ENCODE measurements at regions not wholly inside any gene's neighbourhood (a gene's known extent, or its start where the extent isn't known, plus 50 kb on each side); places are given as distances from the start of the nearest gene placed in this dataset.

DNA sequence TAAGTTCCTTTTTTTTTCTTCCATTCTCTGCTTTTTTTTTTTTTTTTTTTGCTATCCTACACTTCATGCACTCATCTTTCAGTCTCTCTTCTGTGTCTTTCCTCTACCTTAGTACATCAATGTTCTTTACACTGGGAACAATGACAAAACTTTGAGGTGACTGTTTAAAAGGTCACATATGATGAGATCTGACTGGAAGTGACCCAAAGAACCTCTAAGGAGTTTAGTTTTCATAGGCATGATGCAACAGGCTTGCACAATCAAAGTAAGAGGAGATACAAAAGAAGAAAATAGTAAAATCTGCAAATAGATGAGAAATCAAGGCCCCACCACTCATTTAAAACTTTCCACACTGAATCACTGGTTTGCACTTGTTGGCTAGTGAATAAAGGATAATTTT is 840.8 kb downstream of the TBC1D32 start:
- H3K9me3 ChIP-seq, result no peaks in the 10 kb centered on the region
- H3K27me3 ChIP-seq, result no peaks in the 10 kb centered on the region
- TF ChIP-seq EP300 (IDR thresholded peaks at IDR 0.05) (no peak), POLR2A (IDR thresholded peaks at IDR 0.05) (no peak)
- TF ChIP-seq, protein P1, sequence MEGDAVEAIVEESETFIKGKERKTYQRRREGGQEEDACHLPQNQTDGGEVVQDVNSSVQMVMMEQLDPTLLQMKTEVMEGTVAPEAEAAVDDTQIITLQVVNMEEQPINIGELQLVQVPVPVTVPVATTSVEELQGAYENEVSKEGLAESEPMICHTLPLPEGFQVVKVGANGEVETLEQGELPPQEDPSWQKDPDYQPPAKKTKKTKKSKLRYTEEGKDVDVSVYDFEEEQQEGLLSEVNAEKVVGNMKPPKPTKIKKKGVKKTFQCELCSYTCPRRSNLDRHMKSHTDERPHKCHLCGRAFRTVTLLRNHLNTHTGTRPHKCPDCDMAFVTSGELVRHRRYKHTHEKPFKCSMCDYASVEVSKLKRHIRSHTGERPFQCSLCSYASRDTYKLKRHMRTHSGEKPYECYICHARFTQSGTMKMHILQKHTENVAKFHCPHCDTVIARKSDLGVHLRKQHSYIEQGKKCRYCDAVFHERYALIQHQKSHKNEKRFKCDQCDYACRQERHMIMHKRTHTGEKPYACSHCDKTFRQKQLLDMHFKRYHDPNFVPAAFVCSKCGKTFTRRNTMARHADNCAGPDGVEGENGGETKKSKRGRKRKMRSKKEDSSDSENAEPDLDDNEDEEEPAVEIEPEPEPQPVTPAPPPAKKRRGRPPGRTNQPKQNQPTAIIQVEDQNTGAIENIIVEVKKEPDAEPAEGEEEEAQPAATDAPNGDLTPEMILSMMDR (IDR thresholded peaks at IDR 0.05), result no peak
- no peak overlapping the region for H3K4me3 ChIP-seq
- no peak for DNase-seq (ENCODE audit: low spot score in 2 of 2)
- no peak overlapping the region for H3K27ac ChIP-seq
- H3K36me3 ChIP-seq, result no peaks in the 10 kb centered on the region
- H3K4me1 ChIP-seq, result no peaks in the 10 kb centered on the region

DNA sequence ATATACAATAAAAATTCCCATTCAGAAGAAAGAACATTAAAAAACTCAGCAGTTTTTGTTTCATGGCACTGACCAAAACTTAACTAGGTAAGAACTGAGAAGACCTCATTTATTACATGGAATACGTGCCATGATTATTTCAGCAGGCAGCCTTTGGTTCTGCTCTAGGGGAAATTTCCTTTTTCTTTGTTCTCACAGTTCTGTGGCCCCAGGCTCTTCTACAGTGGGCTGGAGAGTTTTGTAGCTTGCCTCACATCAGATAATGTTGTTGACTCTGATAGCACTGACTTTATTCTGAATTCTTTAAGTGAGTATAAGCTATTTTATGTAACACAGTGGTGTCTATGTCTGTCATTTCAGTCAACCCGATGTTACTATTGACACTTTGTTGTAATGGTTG is 844.3 kb downstream of the TBC1D32 start:
- Histone ChIP-seq H3K4me1 (no peaks in the 10 kb centered on the region), H3K9me3 (no peaks in the 10 kb centered on the region), H3K36me3 (no peaks in the 10 kb centered on the region), H3K27ac (no peak overlapping the region), H3K4me3 (no peak overlapping the region), H3K27me3 (no peaks in the 10 kb centered on the region)
- TF ChIP-seq POLR2A (IDR thresholded peaks at IDR 0.05) (no peak), EP300 (IDR thresholded peaks at IDR 0.05) (no peak)
- TF ChIP-seq, protein P1 (IDR thresholded peaks at IDR 0.05), result no peak
- DNase-seq (ENCODE audit: low spot score in 2 of 2), result no peak
- WGBS, 2 donors, result 78 to 81% methylated on average over 2 of the region's 2 CpGs

DNA sequence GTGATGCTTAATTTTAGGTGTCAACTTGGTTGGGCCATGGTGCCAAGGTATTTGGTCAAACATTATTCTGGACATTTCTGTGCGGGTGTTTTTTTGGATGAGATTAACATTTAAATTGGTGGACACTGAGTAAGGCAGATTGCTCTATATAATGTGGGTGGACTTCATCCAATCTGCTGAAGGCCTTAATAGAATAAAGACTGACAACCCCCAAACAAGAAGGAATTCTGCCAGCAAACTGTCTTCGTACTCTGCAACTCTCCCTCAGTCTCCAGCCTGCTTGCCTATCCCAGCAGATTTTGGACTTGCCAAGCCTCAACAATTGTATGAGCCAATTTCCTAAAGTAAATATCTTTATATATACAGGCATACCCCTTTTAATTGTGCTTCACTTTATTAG is 850.1 kb downstream of the TBC1D32 start:
- peaks cover 0 to 11% (median 0%) of the 10 kb centered on the region in 4 donors for H3K9me3 ChIP-seq
- no peak overlapping the region for H3K27ac ChIP-seq
- TF ChIP-seq, protein P1 (IDR thresholded peaks at IDR 0.05), result no peak
- no peak for TF ChIP-seq EP300 (IDR thresholded peaks at IDR 0.05)
- no peak for TF ChIP-seq POLR2A (IDR thresholded peaks at IDR 0.05)
- WGBS, 2 donors, result 90 to 92% methylated on average over 2 of the region's 2 CpGs
- H3K27me3 ChIP-seq, result no peaks in the 10 kb centered on the region
- no peak overlapping the region for H3K4me3 ChIP-seq
- no peaks in the 10 kb centered on the region for H3K4me1 ChIP-seq
- H3K36me3 ChIP-seq, result no peaks in the 10 kb centered on the region
- no peak for DNase-seq (ENCODE audit: low spot score in 2 of 2)

DNA sequence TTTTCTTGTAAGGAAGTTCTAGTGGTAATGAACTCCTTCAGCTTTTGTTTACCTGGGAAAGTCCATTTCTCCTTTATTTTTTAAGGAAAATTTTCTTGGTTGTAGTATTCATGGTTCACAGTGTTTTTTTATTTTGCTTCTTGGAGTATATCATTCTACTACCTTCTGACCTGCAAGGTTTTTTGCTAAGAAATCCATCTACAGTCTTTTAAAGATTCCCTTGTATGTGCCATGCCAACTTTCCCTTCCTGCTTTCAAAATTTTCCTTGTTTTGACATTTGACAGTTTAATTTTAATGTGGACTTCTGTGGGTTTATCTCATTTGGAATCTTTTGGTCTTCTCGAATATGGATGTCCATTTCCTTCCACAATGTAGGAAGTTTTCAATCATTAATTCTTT is 855.6 kb downstream of the TBC1D32 start:
- DNase-seq (ENCODE audit: low spot score in 2 of 2), result no peak
- Histone ChIP-seq H3K4me1 (no peaks in the 10 kb centered on the region), H3K27ac (no peak overlapping the region), H3K27me3 (no peaks in the 10 kb centered on the region), H3K4me3 (no peak overlapping the region), H3K9me3 (peaks cover 0 to 25% (median 5%) of the 10 kb centered on the region in 4 donors), H3K36me3 (no peaks in the 10 kb centered on the region)
- TF ChIP-seq POLR2A (IDR thresholded peaks at IDR 0.05) (no peak), EP300 (IDR thresholded peaks at IDR 0.05) (no peak)
- TF ChIP-seq, protein P1 (IDR thresholded peaks at IDR 0.05), result no peak
- 48 to 62% methylated on average over 1 of the region's 1 CpG for WGBS, 2 donors

DNA sequence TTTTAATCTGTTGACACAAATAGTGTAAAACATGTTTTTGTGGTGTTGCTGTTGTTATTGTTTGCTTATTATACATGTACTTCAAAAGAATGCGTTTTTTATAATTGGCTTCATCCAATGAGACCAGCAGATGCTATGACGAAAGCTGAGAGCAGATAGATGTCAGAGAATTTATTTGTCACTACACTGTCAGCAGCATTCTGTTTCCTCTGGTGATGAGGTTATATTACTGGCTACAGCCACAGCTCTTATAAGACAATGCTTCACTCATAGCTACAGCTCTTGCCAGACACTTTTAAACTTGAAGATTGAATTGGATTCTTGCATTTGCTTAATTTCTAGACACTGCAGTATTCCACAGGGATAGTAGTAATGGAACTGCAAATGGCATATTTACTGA is 860.5 kb downstream of the TBC1D32 start:
- no peak for DNase-seq (ENCODE audit: low spot score in 2 of 2)
- H3K4me1 ChIP-seq, result no peaks in the 10 kb centered on the region
- H3K4me3 ChIP-seq, result no peak overlapping the region
- H3K9me3 ChIP-seq, result peaks cover 0 to 13% (median 5%) of the 10 kb centered on the region in 4 donors
- H3K27ac ChIP-seq, result no peak overlapping the region
- no peaks in the 10 kb centered on the region for H3K27me3 ChIP-seq
- TF ChIP-seq EP300 (IDR thresholded peaks at IDR 0.05) (no peak), POLR2A (IDR thresholded peaks at IDR 0.05) (no peak)
- TF ChIP-seq, protein P1 (IDR thresholded peaks at IDR 0.05), result no peak
- WGBS, 2 donors, result 40 to 59% methylated on average over 2 of the region's 2 CpGs
- no peaks in the 10 kb centered on the region for H3K36me3 ChIP-seq

Measured in tibial nerve (tissue), 4 donors.